GM12891 (cell line): ENCODE measurements at regions not wholly inside any gene's neighbourhood (a gene's known extent, or its start where the extent isn't known, plus 50 kb on each side); places are given as distances from the start of the nearest gene placed in this dataset.
A peak's percentile ranks its signal among the peaks of the same experiment; 100 is the strongest.

Experiments
- DNase-seq: peaks from one replicate; pipeline ENCODE4 v3.0.0; 2011; ENCODE audit warnings: low spot score; ENCODE audit not compliant: insufficient read length
- FAIRE-seq: peaks from 2 replicates; lab custom pipeline; 2011; peaks lifted over from hg19 to GRCh38; lab: Jason Lieb, UNC
- PAX5 ChIP-seq: IDR thresholded peaks from 2 replicates; pipeline ENCODE4 v1.6.1; 2011; ENCODE audit warnings: low read length, moderate library complexity, mild to moderate bottlenecking; ENCODE audit not compliant: insufficient read depth, severe bottlenecking
- POLR2A ChIP-seq: IDR thresholded peaks from 2 replicates; pipeline ENCODE4 v1.6.1; 2011; ENCODE audit warnings: low read depth, low read length, control low read depth
- POLR2AphosphoS5 ChIP-seq: IDR thresholded peaks from 2 replicates; pipeline ENCODE4 v1.6.1; 2011; ENCODE audit warnings: low read depth, low read length, control low read depth
- POU2F2 ChIP-seq: IDR thresholded peaks from 2 replicates; pipeline ENCODE4 v1.6.1; 2011; ENCODE audit warnings: low read depth, mild to moderate bottlenecking, control low read depth, low read length, moderate library complexity
- SPI1 ChIP-seq: IDR thresholded peaks from 2 replicates; pipeline ENCODE4 v1.6.1; 2011; ENCODE audit warnings: low read depth, low read length, control low read depth
- TAF1 ChIP-seq: IDR thresholded peaks from 2 replicates; pipeline ENCODE4 v1.6.1; 2011; ENCODE audit warnings: low read depth, low read length, control low read depth

- FAIRE-seq (no peak), DNase-seq (no peak)
- TF ChIP-seq TAF1 (no peak), SPI1 (no peak), POLR2A (no peak), PAX5 (no peak), POLR2AphosphoS5 (no peak)
These were observed 53.1 kb upstream of the BBS5 start for GRCh38 chr2:169426069-169426663.

GRCh38 chr2:169422120-169422519 is 57.2 kb upstream of the BBS5 start:
- no peak for DNase-seq
- FAIRE-seq: no peak
- TF ChIP-seq POU2F2 (no peak), POLR2AphosphoS5 (no peak), PAX5 (no peak), POLR2A (no peak), SPI1 (no peak)

DNA sequence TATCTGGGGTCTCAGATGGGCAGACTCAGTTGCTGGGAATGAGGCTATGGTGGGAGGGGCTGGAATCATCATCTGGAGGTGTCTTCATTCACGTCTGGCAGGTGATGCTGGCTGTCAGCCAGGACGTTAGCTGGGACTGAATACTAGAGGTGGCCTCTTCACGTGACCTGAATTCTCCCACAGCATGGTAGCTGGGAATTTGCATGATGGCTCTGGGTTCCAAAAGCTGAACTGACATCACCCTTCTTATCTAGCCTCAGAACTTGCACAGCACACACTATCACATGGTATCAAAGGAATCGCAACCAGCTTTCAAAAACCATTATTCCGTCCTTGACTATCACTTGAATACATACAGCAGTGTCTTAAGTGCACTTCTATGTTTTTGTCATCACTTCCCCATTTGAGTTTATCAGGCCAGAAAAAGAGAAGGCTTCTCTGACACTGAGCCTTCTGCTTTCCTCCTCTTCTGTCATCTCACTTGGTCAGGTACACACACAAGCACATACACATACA is 53.0 kb upstream of the LRP2 start:
- no peak for FAIRE-seq
- no peak for TF ChIP-seq PAX5
- no peak for TF ChIP-seq POLR2AphosphoS5
- TF ChIP-seq TAF1: no peak
- peak; percentile 84 for TF ChIP-seq SPI1
- no peak for TF ChIP-seq POU2F2
- no peak for TF ChIP-seq POLR2A
- DNase-seq: no peak
